DMS79 (cell line): ENCODE measurements at regions not wholly inside any gene's neighbourhood (a gene's known extent, or its start where the extent isn't known, plus 50 kb on each side); places are given as distances from the start of the nearest gene placed in this dataset.
"Not testable (repeated sequence)": the region's sequence is repeated elsewhere in the genome, so short reads cannot be mapped to it uniquely, and the experiment has no call there.

ENCODE experiments used
- DNase-seq: peaks from one replicate; lab custom pipeline; 2025; lab: John Stamatoyannopoulos, UW

GRCh38 chr2:167749016-167749415, 498.4 kb downstream of the STK39 start:
- no peak for DNase-seq

- DNase-seq: no peak
These were observed 498.9 kb downstream of the STK39 start for GRCh38 chr2:167748536-167748935.

DNA sequence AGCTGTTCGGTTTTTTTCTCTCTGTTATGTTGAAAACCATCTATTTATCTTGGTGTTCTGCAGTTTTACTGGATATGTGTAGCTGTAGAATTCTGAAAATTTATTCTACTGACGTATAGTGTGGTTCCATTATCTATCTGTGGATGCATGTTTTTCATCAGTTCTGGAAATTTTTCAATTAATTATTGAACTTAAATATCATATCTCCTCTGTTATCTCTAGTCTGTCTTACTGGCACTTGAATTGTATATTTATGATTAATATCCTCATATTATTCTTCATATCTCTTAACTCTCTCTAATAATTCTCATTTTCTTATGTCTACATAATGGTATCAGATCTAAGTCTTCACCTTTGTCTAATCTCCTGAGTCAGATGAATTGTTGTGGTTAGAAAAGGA, 501.7 kb downstream of the STK39 start:
- no peak for DNase-seq

- not testable (repeated sequence) for DNase-seq
These were observed 507.5 kb downstream of the STK39 start for GRCh38 chr2:167739921-167740320.

DNA sequence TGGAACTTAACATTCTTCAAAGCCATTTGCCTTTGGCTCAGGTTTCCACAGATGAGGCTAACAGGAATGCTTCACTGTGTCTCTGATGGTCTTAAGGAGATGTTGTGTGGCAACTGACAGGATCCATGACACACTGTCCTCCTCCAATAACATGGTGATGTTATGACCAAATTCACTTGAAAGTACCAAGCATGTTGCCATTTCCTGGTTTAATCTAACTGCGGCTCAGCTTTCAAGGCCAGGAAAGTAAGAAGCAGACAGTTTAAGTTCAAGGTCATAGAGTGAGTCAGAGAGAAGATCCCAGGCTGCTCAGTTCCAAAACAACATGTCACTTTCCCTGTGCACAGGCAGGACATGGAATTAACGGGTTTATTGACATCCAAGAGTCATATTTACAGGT, 513.6 kb downstream of the STK39 start:
- peak; percentile 27 for DNase-seq

- no peak for DNase-seq
These were observed 515.1 kb downstream of the STK39 start for GRCh38 chr2:167732326-167732725.

- no peak for DNase-seq
These were observed 517.5 kb downstream of the STK39 start for GRCh38 chr2:167729911-167730310.

DNA sequence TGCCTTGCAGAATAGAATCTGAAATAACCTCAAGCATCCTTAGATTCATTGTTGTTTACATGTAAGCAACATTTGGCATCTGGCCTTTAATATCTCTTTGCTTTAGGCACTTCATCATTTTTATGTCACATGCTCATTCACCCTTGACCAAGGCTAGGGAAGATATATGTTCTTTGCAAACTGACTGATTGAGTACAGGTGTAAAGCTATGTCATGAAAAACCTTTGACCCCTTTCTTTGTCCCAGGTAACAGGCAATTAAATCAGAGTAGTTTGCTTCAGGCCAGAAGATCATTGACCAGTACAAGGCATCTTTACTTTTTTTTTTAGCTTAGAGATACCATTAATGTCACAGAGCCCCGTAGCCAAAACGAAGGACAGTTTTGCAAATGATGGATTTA, 520.6 kb downstream of the STK39 start:
- DNase-seq: no peak

DNA sequence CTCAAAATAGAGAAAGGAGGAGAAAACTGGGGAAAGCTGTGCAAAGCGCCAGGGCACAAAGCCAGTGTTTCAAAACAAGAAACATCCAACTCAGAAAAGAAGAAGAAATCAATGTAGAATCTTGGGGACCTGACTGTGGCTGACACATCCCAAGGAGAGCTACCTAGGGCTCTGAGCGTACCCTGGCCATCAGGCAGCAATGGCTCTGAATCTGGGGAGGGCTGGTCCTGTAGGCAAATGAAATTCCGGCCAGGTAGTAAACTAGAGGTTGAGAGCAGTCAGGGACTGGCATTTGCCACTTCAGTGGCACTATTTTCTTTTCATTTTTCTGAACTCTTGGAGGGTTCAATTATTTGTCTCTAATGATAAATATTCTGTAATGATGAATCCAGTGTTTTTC, 525.8 kb downstream of the STK39 start:
- DNase-seq: no peak

DNA sequence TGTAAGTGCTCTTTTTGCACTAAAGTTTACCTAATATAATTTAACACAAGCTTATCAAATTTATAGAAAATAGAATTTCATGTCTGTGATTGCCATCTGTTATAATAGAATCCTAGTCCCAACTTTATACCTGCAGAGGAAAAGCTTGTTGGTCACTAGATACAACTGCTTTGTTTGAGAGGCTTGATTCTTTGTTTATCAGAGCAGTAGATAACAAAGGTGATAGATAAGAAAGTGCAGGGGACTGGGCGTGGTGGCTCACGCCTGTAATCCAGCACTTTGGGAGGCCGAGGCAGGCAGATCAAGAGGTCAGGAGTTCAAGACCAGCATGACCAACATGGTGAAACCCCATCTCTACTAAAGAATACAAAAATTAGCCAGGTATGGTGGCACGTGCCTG, 528.0 kb downstream of the STK39 start:
- no peak for DNase-seq

- no peak for DNase-seq
These were observed 528.8 kb downstream of the STK39 start for GRCh38 chr2:167718560-167718959.

- no peak for DNase-seq
These were observed 531.5 kb downstream of the STK39 start for GRCh38 chr2:167715932-167716331.

- DNase-seq: not testable (repeated sequence)
These were observed 531.9 kb downstream of the STK39 start for GRCh38 chr2:167715498-167715897.

DNA sequence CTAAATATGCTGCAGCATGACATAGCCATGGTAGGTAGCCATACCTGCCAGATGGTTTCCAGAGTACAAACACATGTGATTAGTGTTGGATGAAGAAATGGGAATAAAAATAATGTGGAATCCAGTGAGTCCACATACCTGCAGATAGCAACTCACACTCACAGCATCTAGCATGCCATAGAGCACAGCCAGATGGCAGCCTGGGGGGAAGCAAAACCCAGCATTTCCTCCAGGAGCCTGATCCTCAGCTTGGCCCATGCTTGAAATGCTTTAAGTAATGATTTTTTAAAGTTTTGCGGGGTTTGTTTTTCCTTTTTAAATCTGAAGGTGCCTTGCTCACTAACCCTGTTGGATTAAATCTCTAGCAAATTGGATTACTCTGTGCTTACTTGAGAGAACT, 535.1 kb downstream of the STK39 start:
- no peak for DNase-seq

DNA sequence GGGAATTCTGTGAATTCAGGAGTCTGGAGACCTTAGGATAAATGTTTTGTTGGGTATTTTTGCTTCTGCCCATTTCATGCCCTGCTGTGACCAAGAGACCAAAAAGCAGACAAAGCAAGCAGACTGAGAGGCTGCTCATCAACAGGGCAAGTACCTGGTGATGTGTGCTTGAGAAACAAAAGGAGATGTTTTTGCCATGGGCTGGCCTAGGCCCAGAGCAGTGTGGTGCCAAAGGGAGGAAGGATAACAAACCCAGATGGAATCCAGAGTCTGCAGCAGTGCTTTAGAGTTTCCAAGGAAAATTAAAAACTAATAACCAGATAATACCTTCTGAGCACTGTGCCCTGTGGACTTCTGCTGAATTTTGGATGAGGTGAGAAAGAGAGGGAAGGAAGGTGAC, 538.4 kb downstream of the STK39 start:
- no peak for DNase-seq

DNA sequence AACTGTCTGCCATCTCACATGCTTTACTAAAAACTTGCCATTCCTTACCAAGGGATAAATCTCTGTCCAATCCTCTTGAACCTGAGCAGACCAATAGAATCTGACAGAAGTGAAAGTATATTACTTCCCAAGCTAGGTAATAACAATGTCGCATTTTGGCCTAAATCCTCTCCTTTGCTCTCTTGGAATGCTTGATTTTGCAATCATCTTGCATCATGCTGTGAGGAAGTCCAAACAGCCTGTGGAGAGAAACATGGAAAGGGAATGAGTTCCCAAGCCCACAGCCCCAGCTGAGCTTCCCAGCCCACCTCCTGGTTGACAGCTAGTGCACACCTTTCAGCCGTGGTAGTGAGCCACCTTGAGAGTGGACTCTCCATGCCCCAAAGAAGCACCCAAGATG, 540.6 kb downstream of the STK39 start:
- DNase-seq: no peak

- DNase-seq: no peak
These were observed 544.0 kb downstream of the STK39 start for GRCh38 chr2:167703441-167703840.

GRCh38 chr2:167702227-167702626, 545.2 kb downstream of the STK39 start:
- no peak for DNase-seq

DNA sequence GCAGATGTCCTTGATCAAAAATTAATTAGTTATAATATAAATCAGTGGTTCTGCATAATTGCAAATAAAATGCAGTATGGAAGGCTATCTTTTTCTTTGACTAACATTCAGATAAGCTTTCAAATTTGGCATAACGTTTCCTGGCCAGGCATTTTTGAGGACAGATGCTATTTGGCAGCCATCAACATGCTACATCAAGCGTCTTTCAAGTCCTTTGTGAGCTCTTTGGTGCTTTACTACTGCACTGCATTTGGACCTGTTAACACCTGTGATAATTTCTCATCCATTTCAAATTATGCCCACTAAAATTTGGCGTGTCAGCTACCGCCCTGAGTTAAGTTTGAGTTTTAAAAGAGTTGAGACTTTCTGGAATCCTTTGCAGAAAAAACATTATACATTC, 545.7 kb downstream of the STK39 start:
- no peak for DNase-seq

DNA sequence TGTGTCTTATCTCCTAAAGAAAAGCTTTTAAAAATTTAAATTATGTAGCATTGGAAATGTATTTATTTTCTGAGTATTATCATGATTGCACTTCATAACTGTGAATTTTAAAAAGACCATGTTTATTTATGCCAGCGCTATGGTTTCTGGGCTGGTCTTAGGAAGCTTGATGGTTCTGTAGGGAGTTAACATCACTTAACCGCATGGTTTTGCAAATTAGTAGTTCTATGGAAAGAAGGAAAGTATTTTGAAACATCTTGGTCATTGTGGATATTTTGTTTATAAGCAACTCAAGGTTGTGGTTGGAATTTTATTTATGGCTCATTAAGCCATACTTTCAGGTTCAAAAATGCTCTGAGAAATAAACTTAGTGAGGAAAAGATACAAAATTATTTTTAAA, 549.4 kb downstream of the STK39 start:
- no peak for DNase-seq

- no peak for DNase-seq
These were observed 550.2 kb downstream of the STK39 start for GRCh38 chr2:167697194-167697593.

DNA sequence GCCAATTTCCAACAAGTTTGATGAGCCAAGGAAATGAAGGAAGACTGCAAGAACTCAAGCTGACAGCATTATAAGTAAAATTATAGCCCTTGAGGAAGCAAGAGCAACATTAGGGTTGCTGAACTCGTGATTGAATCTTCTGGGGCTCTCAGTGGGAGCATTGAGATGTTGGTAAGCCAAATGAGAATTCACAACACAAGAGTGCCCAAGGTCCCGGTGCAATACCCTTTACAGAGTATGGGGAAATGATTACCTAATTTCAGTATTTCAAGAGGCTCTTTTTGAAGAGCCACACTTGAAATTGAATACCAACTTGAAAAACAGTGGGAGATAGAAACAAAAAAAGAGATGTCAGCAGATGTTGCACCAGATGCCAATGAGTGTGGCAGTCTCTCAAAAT, 554.5 kb downstream of the STK39 start:
- peak; percentile 67 for DNase-seq

DNA sequence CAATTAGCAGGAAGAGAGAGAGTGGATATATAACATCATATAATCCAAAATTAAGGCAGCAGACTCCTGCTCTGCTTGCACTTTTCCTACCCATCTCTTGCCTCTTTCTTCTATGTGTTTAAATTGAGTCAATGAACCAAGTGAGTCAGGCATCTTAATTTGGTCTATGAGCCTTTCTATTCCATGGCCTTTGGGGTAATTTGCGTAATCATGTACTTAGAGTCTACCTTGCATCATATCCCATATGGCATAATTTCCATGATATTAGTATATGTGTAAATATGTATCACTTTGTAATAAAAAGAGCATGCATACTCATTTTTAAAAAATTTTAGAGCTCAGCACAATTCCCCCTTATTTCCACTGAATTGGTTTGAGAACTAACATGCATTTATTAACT, 555.2 kb downstream of the STK39 start:
- no peak for DNase-seq

DNA sequence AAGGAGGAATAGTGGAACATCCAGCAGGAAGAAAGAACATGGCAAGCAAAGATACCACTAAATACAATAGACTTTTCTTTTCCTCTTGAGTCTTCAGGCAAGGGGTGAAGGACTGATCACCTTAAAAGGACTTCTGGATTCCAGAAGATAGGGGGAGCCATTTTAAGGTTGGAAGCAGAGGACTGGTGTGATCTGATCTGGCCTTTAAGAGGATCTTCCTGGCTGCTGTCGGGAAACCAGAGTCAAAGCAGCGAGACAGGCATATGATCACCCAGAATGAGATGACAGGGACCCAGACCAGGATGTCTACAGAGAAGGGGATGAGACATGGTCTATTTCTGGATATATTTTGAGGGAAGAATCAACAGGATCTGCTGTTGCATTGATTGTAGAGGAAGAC, 558.0 kb downstream of the STK39 start:
- DNase-seq: no peak

DNA sequence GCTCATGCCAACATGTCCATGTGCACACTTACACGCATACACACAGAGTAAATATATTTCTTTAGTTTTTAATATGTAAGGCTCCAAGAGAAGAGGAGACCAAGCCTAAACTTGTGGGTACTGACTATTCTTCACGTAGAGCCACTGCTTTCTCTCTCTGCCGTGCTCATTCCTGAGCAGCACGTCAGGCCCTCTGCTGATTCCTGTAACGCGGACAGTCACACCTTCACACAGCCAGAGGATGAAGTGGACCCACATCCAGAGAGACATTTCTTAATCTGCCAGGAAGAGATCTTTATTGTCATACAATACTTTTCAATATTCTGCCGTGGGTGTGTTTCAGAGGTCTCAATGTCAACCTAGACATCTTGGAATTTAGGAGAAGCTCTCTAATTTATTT, 560.7 kb downstream of the STK39 start:
- no peak for DNase-seq
